ENCODE measurements at regions not wholly inside any gene's neighbourhood (a gene's known extent, or its start where the extent isn't known, plus 50 kb on each side); places are given as distances from the start of the nearest gene placed in this dataset.
"Not testable (repeated sequence)": the region's sequence is repeated elsewhere in the genome, so short reads cannot be mapped to it uniquely, and the experiment has no call there.

- not testable (repeated sequence) for DNase-seq
These were observed 83.2 kb upstream of the DPP6 start for GRCh38 chr7:153969016-153969415.

GRCh38 chr7:153974603-153975002 is 77.6 kb upstream of the DPP6 start:
- not testable (repeated sequence) for DNase-seq

DNA sequence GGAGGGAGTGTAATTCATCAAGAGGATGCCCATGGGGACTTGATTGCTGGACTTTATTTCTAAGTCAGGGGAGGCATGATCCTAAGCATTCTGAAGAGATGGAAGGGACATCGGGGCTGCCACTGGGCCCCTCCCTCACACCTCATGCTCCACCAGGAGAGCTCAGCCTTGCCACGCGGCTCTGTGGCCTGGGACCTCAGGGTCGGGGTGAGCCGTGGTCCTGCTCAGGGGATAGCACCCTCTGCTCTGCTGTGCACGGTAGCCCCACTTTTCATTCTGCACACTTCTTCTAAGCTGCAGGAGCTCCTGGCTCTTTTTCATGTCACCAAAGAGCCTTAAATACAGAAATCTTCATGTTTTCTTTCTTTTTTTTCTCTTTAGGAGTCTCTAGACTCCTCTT is 75.5 kb upstream of the DPP6 start:
- not testable (repeated sequence) for DNase-seq

DNA sequence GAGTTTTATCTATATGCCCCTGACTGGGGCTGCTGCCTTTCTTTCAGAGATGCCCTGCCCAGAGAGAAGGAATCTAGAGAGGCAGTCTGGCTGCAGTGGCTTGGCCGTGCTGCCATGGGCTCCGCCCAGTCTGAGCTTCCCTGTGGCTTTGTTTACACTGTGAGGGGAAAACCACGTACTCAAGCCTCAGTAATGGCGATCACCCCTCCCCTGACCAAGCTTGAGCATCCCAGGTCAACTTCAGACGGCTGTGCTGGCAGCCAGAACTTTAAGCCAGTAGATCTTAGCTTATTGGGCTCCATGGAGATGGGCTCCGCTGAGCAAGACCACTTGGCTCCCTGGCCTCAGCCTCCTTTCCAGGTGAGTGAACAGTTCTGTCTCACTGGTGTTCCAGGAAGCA is 69.0 kb upstream of the DPP6 start:
- DNase-seq, result not testable (repeated sequence)

DNA sequence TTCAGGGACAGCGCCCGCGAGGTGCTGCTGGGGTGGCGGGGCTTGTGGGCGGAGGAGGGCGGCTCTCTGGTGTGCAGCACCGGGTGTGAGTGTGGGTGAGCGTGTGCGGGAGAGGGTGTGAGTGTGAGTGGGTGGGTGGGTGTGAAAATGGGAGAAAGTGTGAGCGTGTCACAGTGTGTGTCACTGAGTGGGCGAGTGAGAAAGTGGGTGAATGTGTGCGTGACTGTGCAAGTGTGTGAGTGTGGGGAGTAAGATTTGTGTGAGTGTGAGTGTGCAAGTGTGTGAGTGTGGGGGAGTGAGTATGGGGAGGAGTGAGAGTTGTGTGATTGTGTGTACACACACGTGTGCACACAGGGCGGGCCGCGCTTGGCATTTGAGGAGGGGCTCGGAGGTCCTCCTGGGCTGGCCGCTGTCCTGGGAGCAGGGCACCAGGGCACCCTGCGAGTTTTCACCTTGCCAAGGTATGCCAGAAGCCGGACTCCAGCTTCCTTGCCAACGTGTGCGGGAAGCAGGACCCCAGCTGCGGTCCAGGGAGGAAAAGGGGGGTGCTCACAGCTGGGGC is 63.1 kb upstream of the DPP6 start:
- DNase-seq, result not testable (repeated sequence)

- DNase-seq, result not testable (repeated sequence)
These were observed 62.3 kb upstream of the DPP6 start for GRCh38 chr7:153989742-153990425.

DNA sequence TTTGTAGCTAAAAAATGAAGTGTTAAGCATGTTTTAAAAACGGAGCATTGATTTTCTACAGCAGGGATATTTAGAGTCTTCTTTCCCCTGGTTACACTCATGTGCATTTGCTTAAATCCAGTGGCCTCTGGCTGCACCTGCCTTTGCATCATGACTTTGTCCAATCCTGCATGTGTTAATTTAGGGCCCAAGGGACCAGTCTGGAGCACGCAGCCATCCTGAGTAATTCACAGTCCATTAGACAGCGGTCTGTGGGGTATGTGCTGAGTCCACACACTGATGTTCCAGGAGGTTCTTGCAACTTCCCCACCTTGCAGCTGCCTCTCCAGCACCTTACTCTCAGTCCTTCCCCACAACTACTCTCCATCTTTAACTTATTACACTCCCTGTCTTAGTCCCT is 60.7 kb upstream of the DPP6 start:
- not testable (repeated sequence) for DNase-seq

DNA sequence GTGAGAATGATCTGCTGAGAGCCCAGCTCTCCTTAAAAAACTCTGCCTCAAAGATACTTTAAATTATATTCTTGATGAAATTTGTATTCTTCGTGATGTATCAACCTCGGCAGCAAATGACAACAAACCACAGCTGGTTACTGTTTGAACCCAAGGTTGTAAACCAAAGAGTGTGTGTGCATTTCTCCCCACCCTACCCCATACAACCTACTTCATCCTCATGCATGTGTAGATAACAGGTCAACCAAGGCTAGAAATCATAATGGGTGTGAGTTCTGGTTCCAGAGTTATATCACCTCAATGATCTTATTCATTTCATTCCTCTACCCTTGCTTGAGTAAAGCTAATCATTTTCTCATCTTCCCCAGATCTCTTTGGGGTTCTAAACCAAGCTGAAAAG is 58.8 kb upstream of the DPP6 start:
- DNase-seq, result not testable (repeated sequence)

DNA sequence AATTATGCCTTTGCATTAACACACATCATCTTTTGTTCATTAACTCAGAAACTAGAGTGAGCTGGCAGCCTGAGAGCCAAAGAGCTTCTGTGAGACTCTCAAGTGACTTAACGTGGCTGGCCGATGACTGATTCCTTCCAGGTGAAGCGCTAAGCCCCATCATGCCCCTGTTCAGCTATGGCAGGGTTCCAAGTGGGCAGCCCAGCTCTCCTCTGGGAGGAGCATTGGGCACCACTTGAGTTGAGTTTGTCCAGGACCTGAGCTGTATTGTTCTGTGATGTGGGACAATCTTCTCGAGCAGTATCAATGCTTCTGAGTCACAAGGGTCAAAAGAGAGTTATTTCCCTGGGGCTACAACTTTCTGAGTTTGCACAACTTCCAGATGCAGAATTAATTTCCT is 53.3 kb upstream of the DPP6 start:
- not testable (repeated sequence) for DNase-seq
